BLaER1 (cell line): ENCODE measurements at regions not wholly inside any gene's neighbourhood (a gene's known extent, or its start where the extent isn't known, plus 50 kb on each side); places are given as distances from the start of the nearest gene placed in this dataset.

ENCODE experiments used
- H3K27ac ChIP-seq: shearing (Covaris generic); formaldehyde crosslinking; 2 replicates; pipeline ENCODE4 v1.8.1; 2022
- H3K27me3 ChIP-seq: shearing (Covaris generic); formaldehyde crosslinking; 2 replicates; pipeline ENCODE4 v1.8.1; 2022
- H3K36me3 ChIP-seq: shearing (Covaris generic); formaldehyde crosslinking; 2 replicates; pipeline ENCODE4 v1.8.1; 2022
- H3K4me1 ChIP-seq: shearing (Covaris generic); formaldehyde crosslinking; 2 replicates; pipeline ENCODE4 v1.8.1; 2022
- H3K4me2 ChIP-seq: shearing (Covaris generic); formaldehyde crosslinking; 2 replicates; pipeline ENCODE4 v1.8.1; 2022
- H3K4me3 ChIP-seq: shearing (Covaris generic); formaldehyde crosslinking; 2 replicates; pipeline ENCODE4 v1.8.1; 2022
- H3K9ac ChIP-seq: shearing (Covaris generic); formaldehyde crosslinking; 2 replicates; pipeline ENCODE4 v1.8.1; 2022
- H3K9me3 ChIP-seq: shearing (Covaris generic); formaldehyde crosslinking; 2 replicates; pipeline ENCODE4 v1.8.1; 2022
- H4K20me1 ChIP-seq: shearing (Covaris generic); formaldehyde crosslinking; 2 replicates; pipeline ENCODE4 v1.8.1; 2022
- Cebpa-rat ChIP-seq: shearing (Covaris generic); IDR thresholded peaks from 2 replicates; pipeline ENCODE4 v1.8.1; 2022

DNA sequence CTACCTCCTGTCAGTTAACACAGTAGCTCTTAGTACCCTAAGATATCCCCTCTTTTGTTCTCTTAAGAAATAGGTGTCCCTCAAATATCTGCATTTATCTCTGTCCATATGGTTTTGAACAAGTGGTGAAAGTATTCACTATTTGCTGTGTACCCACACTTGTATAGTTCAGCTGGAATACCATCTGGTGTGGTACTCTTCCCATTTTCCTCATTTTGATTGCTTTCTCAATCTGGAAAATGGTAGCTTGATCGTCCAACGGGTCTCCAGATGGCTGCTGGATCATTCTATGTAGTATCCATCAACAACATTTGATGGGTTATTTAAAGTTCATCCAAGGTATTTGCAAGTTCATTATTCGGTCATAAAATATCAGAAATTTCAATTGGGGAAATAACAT lies 100.3 kb upstream of the DPYD start:
- Histone ChIP-seq H3K4me1 (no peaks in the 10 kb centered on the region), H4K20me1 (no peaks in the 10 kb centered on the region), H3K27ac (no peak overlapping the region), H3K27me3 (no peaks in the 10 kb centered on the region), H3K36me3 (no peaks in the 10 kb centered on the region), H3K4me3 (no peak overlapping the region), H3K4me2 (no peak overlapping the region), H3K9me3 (no peaks in the 10 kb centered on the region), H3K9ac (no peak overlapping the region)
- TF ChIP-seq Cebpa-rat, result no peak

DNA sequence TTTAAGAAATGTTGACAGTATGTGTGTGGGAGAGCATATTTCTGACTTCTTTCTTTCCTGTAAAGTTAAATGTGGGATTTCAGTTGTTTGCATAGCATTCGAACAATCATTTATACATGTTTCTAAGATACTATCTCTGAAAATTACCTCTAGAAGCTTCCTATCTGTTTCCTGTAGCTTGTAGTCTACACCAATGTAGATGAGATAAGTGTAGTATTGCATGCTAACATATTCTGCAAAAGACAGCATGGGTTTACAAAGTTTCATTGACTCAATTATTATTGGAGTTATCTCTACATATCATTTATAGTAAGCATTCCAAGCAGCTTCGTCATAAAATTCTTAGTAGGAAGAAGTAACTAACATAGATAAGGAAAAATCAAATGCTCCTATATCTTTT lies 98.9 kb upstream of the DPYD start:
- Histone ChIP-seq H3K9me3 (no peaks in the 10 kb centered on the region), H3K27ac (no peak overlapping the region), H3K9ac (no peak overlapping the region), H3K4me3 (no peak overlapping the region), H3K36me3 (no peaks in the 10 kb centered on the region), H3K27me3 (no peaks in the 10 kb centered on the region), H3K4me1 (no peaks in the 10 kb centered on the region), H4K20me1 (no peaks in the 10 kb centered on the region), H3K4me2 (no peak overlapping the region)
- TF ChIP-seq Cebpa-rat, result no peak

GRCh38 chr1:98018074-98018473 lies 97.2 kb upstream of the DPYD start:
- Histone ChIP-seq H3K9me3 (no peaks in the 10 kb centered on the region), H3K4me3 (no peak overlapping the region), H4K20me1 (no peaks in the 10 kb centered on the region), H3K36me3 (no peaks in the 10 kb centered on the region), H3K27ac (no peak overlapping the region), H3K4me1 (no peaks in the 10 kb centered on the region), H3K4me2 (no peak overlapping the region), H3K27me3 (no peaks in the 10 kb centered on the region), H3K9ac (no peak overlapping the region)
- TF ChIP-seq Cebpa-rat, result no peak

- no peaks in the 10 kb centered on the region for H4K20me1 ChIP-seq
- no peaks in the 10 kb centered on the region for H3K27me3 ChIP-seq
- no peak overlapping the region for H3K9ac ChIP-seq
- H3K4me2 ChIP-seq, result no peak overlapping the region
- no peak overlapping the region for H3K4me3 ChIP-seq
- no peaks in the 10 kb centered on the region for H3K4me1 ChIP-seq
- TF ChIP-seq Cebpa-rat, result no peak
- H3K36me3 ChIP-seq, result no peaks in the 10 kb centered on the region
- no peaks in the 10 kb centered on the region for H3K9me3 ChIP-seq
- no peak overlapping the region for H3K27ac ChIP-seq
Observed at GRCh38 chr1:98017184-98017583, 96.3 kb upstream of the DPYD start.

DNA sequence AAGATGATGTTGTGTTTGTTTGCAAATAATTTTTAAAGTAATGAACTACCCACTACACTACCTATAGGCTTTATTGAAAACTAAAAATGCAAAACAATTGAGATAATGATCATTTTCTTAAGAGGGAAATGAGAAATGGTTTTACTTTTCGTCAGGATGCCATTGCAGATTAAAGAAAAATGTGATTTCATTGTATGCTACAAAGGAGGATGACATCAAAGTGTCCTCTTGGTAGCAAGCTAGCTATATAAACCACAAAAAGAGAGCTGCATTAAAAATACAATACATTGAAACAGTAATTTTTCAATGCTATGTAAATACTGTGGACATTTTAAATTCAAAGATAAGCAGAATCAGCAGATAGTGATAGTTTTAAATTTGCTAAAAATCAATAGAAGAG lies 87.5 kb upstream of the DPYD start:
- no peaks in the 10 kb centered on the region for H4K20me1 ChIP-seq
- TF ChIP-seq Cebpa-rat, result no peak
- H3K4me3 ChIP-seq, result no peak overlapping the region
- H3K4me2 ChIP-seq, result no peak overlapping the region
- no peaks in the 10 kb centered on the region for H3K27me3 ChIP-seq
- no peak overlapping the region for H3K9ac ChIP-seq
- H3K36me3 ChIP-seq, result no peaks in the 10 kb centered on the region
- no peak overlapping the region for H3K27ac ChIP-seq
- H3K4me1 ChIP-seq, result no peaks in the 10 kb centered on the region
- no peaks in the 10 kb centered on the region for H3K9me3 ChIP-seq

- Histone ChIP-seq H3K4me1 (no peaks in the 10 kb centered on the region), H3K9ac (no peak overlapping the region), H3K4me3 (no peak overlapping the region), H3K27ac (no peak overlapping the region), H3K9me3 (no peaks in the 10 kb centered on the region), H4K20me1 (no peaks in the 10 kb centered on the region), H3K36me3 (no peaks in the 10 kb centered on the region), H3K4me2 (no peak overlapping the region), H3K27me3 (no peaks in the 10 kb centered on the region)
- no peak for TF ChIP-seq Cebpa-rat
Observed at GRCh38 chr1:98005326-98006010, 84.6 kb upstream of the DPYD start.

GRCh38 chr1:98003442-98003841 lies 82.6 kb upstream of the DPYD start:
- H3K36me3 ChIP-seq, result no peaks in the 10 kb centered on the region
- no peaks in the 10 kb centered on the region for H3K9me3 ChIP-seq
- H4K20me1 ChIP-seq, result no peaks in the 10 kb centered on the region
- no peak overlapping the region for H3K4me2 ChIP-seq
- H3K27me3 ChIP-seq, result no peaks in the 10 kb centered on the region
- H3K27ac ChIP-seq, result no peak overlapping the region
- no peak overlapping the region for H3K9ac ChIP-seq
- H3K4me3 ChIP-seq, result no peak overlapping the region
- H3K4me1 ChIP-seq, result no peaks in the 10 kb centered on the region
- TF ChIP-seq Cebpa-rat, result no peak

DNA sequence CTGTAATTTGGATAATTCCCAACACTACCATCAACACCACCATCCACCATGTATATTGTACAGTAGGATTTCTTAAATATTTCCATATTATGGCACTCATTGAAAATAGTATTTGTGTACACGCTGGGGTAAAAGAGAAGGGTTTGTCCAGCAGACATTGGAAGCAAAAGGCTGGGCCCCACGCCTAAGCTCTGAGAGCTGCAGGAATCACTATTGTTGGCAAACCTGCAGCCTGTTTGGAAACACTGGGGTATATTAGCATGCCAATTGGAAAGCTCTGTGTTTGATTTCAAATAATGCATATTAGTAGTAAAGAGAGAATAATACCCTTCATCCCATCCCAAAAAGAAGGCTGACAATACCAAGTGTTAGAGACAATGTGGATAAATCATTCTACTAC lies 81.5 kb upstream of the DPYD start:
- no peak overlapping the region for H3K27ac ChIP-seq
- H3K27me3 ChIP-seq, result no peaks in the 10 kb centered on the region
- no peaks in the 10 kb centered on the region for H4K20me1 ChIP-seq
- no peaks in the 10 kb centered on the region for H3K36me3 ChIP-seq
- no peak overlapping the region for H3K9ac ChIP-seq
- no peaks in the 10 kb centered on the region for H3K9me3 ChIP-seq
- TF ChIP-seq Cebpa-rat, result no peak
- H3K4me1 ChIP-seq, result no peaks in the 10 kb centered on the region
- no peak overlapping the region for H3K4me2 ChIP-seq
- H3K4me3 ChIP-seq, result no peak overlapping the region

DNA sequence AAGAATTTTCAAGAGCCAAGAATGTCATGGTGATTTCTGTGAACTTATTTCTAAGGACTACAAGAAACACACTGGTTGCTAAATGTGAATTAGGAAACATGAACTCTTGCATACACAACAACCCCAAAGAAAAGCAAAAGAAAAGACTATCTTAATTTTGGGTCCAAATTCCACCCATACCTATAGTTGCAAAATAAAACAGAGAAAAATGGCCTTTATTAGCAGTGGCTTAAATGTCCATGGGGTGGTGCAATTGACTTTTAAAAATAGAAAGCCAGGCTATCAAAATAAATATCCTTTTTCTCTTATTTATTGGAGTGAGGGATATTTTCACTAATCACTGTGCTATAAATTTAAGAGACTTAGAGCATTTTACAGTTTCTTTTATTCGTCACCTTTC lies 80.9 kb upstream of the DPYD start:
- no peaks in the 10 kb centered on the region for H3K36me3 ChIP-seq
- no peaks in the 10 kb centered on the region for H3K27me3 ChIP-seq
- H3K4me1 ChIP-seq, result no peaks in the 10 kb centered on the region
- no peak overlapping the region for H3K4me3 ChIP-seq
- no peaks in the 10 kb centered on the region for H4K20me1 ChIP-seq
- no peak overlapping the region for H3K9ac ChIP-seq
- no peak overlapping the region for H3K4me2 ChIP-seq
- H3K9me3 ChIP-seq, result no peaks in the 10 kb centered on the region
- no peak for TF ChIP-seq Cebpa-rat
- H3K27ac ChIP-seq, result no peak overlapping the region

GRCh38 chr1:97999320-97999719 lies 78.5 kb upstream of the DPYD start:
- no peaks in the 10 kb centered on the region for H3K9me3 ChIP-seq
- H3K4me1 ChIP-seq, result no peaks in the 10 kb centered on the region
- H3K27ac ChIP-seq, result no peak overlapping the region
- no peak overlapping the region for H3K4me3 ChIP-seq
- H3K4me2 ChIP-seq, result no peak overlapping the region
- H4K20me1 ChIP-seq, result no peaks in the 10 kb centered on the region
- H3K36me3 ChIP-seq, result no peaks in the 10 kb centered on the region
- H3K27me3 ChIP-seq, result no peaks in the 10 kb centered on the region
- no peak overlapping the region for H3K9ac ChIP-seq
- no peak for TF ChIP-seq Cebpa-rat

- Histone ChIP-seq H3K27ac (no peak overlapping the region), H3K4me3 (no peak overlapping the region), H3K4me1 (no peaks in the 10 kb centered on the region), H3K9me3 (no peaks in the 10 kb centered on the region), H3K9ac (no peak overlapping the region), H3K36me3 (no peaks in the 10 kb centered on the region), H4K20me1 (no peaks in the 10 kb centered on the region), H3K27me3 (no peaks in the 10 kb centered on the region), H3K4me2 (no peak overlapping the region)
- TF ChIP-seq Cebpa-rat, result no peak
Observed at GRCh38 chr1:97996880-97997279, 76.0 kb upstream of the DPYD start.
